ENCODE measurements at regions not wholly inside any gene's neighbourhood (a gene's known extent, or its start where the extent isn't known, plus 50 kb on each side); places are given as distances from the start of the nearest gene placed in this dataset.

GRCh38 chr10:118926903-118927302 is 102.6 kb upstream of the NANOS1 start:
- TF ChIP-seq CTCF (IDR thresholded peaks at IDR 0.05) = no peak
- no peak for TF ChIP-seq POLR2A (IDR thresholded peaks at IDR 0.05; ENCODE audit: low read depth)
- no peak for TF ChIP-seq POLR2AphosphoS5 (IDR thresholded peaks at IDR 0.05)
